ENCODE measurements at regions not wholly inside any gene's neighbourhood (a gene's known extent, or its start where the extent isn't known, plus 50 kb on each side); places are given as distances from the start of the nearest gene placed in this dataset.

DNA sequence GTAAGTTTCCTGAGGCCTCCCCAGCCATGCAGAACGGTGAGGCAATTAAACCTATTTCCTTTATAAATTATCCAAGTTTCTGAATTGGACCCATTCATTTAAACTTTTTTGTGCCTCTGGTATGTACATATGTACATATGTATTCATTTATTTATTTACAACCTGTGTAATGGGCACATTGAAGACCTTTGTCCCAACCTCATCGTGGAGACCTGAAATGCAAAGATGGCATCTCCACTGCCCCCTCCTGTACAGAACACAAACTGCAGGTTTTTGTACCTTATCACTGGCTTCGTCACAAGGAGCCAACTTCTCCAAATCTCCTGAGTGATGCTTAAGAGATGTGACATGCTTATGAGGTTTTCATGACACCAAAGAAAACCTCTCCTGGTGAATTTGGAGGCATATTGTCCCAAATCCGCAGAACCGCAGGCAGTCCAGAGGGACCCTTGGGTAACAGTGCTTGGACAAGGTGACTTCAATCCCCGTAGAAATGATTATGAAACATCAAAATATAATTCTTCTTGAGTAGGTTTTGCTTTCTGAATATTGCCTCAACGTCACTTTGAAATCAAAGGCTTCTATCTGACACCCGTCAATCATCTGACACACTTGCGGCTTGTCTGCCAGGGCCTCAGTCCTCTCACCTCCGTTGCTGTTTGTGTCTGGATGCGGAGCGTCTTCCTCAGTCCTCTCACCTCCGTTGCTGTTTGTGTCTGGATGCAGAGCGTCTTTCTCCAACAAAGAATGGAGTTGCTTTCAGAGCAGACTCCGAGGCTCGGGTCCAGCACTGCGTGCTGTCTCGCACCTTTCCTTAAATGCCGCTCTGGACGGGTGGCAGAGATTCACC is 135.0 kb upstream of the IRX4 start:
- TF ChIP-seq, protein P1, sequence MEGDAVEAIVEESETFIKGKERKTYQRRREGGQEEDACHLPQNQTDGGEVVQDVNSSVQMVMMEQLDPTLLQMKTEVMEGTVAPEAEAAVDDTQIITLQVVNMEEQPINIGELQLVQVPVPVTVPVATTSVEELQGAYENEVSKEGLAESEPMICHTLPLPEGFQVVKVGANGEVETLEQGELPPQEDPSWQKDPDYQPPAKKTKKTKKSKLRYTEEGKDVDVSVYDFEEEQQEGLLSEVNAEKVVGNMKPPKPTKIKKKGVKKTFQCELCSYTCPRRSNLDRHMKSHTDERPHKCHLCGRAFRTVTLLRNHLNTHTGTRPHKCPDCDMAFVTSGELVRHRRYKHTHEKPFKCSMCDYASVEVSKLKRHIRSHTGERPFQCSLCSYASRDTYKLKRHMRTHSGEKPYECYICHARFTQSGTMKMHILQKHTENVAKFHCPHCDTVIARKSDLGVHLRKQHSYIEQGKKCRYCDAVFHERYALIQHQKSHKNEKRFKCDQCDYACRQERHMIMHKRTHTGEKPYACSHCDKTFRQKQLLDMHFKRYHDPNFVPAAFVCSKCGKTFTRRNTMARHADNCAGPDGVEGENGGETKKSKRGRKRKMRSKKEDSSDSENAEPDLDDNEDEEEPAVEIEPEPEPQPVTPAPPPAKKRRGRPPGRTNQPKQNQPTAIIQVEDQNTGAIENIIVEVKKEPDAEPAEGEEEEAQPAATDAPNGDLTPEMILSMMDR (IDR thresholded peaks at IDR 0.05; ENCODE audit: poor library complexity, severe bottlenecking) = peak; percentile 19
- TF ChIP-seq EZH2 (IDR thresholded peaks at IDR 0.05; ENCODE audit: borderline replicate concordance, insufficient read depth, low read length, poor library complexity, severe bottlenecking) = no peak
- TF ChIP-seq POLR2AphosphoS5 (IDR thresholded peaks at IDR 0.05) = no peak
- TF ChIP-seq EP300 (conservative IDR thresholded peaks at IDR 0.05; ENCODE audit: poor library complexity, severe bottlenecking) = no peak
- TF ChIP-seq, protein P2, sequence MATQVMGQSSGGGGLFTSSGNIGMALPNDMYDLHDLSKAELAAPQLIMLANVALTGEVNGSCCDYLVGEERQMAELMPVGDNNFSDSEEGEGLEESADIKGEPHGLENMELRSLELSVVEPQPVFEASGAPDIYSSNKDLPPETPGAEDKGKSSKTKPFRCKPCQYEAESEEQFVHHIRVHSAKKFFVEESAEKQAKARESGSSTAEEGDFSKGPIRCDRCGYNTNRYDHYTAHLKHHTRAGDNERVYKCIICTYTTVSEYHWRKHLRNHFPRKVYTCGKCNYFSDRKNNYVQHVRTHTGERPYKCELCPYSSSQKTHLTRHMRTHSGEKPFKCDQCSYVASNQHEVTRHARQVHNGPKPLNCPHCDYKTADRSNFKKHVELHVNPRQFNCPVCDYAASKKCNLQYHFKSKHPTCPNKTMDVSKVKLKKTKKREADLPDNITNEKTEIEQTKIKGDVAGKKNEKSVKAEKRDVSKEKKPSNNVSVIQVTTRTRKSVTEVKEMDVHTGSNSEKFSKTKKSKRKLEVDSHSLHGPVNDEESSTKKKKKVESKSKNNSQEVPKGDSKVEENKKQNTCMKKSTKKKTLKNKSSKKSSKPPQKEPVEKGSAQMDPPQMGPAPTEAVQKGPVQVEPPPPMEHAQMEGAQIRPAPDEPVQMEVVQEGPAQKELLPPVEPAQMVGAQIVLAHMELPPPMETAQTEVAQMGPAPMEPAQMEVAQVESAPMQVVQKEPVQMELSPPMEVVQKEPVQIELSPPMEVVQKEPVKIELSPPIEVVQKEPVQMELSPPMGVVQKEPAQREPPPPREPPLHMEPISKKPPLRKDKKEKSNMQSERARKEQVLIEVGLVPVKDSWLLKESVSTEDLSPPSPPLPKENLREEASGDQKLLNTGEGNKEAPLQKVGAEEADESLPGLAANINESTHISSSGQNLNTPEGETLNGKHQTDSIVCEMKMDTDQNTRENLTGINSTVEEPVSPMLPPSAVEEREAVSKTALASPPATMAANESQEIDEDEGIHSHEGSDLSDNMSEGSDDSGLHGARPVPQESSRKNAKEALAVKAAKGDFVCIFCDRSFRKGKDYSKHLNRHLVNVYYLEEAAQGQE (IDR thresholded peaks at IDR 0.05; ENCODE audit: borderline replicate concordance) = no peak
- TF ChIP-seq TAF1 (IDR thresholded peaks at IDR 0.05; ENCODE audit: low read depth) = no peak

All from neural cell (in vitro differentiated cells).